Stimulated activated naive B cell treated with anti-CD40 and anti-IgM and Interleukin-4, amounts not matched to agents 10 μg/mL and 1 μg/mL and 100 μg/mL, for 72 hours (primary cell): ENCODE measurements at regions not wholly inside any gene's neighbourhood (a gene's known extent, or its start where the extent isn't known, plus 50 kb on each side); places are given as distances from the start of the nearest gene placed in this dataset.

Source experiments
- ATAC-seq, 2 donors: fragments of 150-1000 bp; cut with Tn5 transposase; replicated peaks; 2 replicates each; pipeline ENCODE4 v1.10.0; 2021; ENCODE audit warnings: moderate library complexity in 1 of 2
- DNase-seq: peaks from one replicate; pipeline ENCODE4 v3.0.0; 2021
- H3K27ac Mint-ChIP-seq: one replicate; pipeline ENCODE4 v1.8.0; 2022; ENCODE audit warnings: mild to moderate bottlenecking, mixed read lengths
- H3K27me3 Mint-ChIP-seq, 2 donors: one replicate each; pipeline ENCODE4 v1.8.0; 2022; ENCODE audit warnings: mixed read lengths in 2 of 2
- H3K36me3 Mint-ChIP-seq, 2 donors: one replicate each; pipeline ENCODE4 v1.8.0; 2022; ENCODE audit warnings: mixed read lengths in 2 of 2, mild to moderate bottlenecking in 1 of 2
- H3K4me1 Mint-ChIP-seq, 2 donors: one replicate each; pipeline ENCODE4 v1.8.0; 2022; ENCODE audit warnings: mixed read lengths in 2 of 2, mild to moderate bottlenecking in 1 of 2
- H3K4me3 Mint-ChIP-seq, 2 donors: one replicate each; pipeline ENCODE4 v1.8.0; 2022; ENCODE audit warnings: mild to moderate bottlenecking in 2 of 2, mixed read lengths in 2 of 2, moderate library complexity in 1 of 2
- H3K9me3 Mint-ChIP-seq, 2 donors: one replicate each; pipeline ENCODE4 v1.8.0; 2022; ENCODE audit warnings: mixed read lengths in 2 of 2, mild to moderate bottlenecking in 1 of 2

- no peaks in the 10 kb centered on the region for H3K27me3 Mint-ChIP-seq
- peak overlapping the region; percentile 88 for H3K27ac Mint-ChIP-seq
- H3K36me3 Mint-ChIP-seq: peaks cover 0 to 4% of the 10 kb centered on the region in 2 donors
- peaks cover 10% of the 10 kb centered on the region in 2 donors for H3K4me1 Mint-ChIP-seq
- DNase-seq (no peak), ATAC-seq (no peak)
- no peaks in the 10 kb centered on the region for H3K9me3 Mint-ChIP-seq
- no peak overlapping the region for H3K4me3 Mint-ChIP-seq
Measured at GRCh38 chr2:3126171-3126910, 251.3 kb downstream of the EIPR1 start.

GRCh38 chr2:3125761-3126130 lies 251.9 kb downstream of the EIPR1 start:
- H3K27me3 Mint-ChIP-seq: no peaks in the 10 kb centered on the region
- no peak for DNase-seq
- peaks cover 6 to 9% of the 10 kb centered on the region in 2 donors for H3K4me1 Mint-ChIP-seq
- peaks cover 0 to 4% of the 10 kb centered on the region in 2 donors for H3K36me3 Mint-ChIP-seq
- no peak for ATAC-seq
- no peak overlapping the region for H3K4me3 Mint-ChIP-seq
- no peaks in the 10 kb centered on the region for H3K9me3 Mint-ChIP-seq
- H3K27ac Mint-ChIP-seq: no peak overlapping the region

GRCh38 chr2:3125001-3125760 lies 252.4 kb downstream of the EIPR1 start:
- Mint-ChIP-seq H3K27me3 (no peaks in the 10 kb centered on the region), H3K4me3 (no peak overlapping the region), H3K27ac (no peak overlapping the region), H3K36me3 (peaks cover 0 to 5% of the 10 kb centered on the region in 2 donors), H3K9me3 (peaks cover 0 to 1% of the 10 kb centered on the region in 2 donors), H3K4me1 (peaks cover 5 to 9% of the 10 kb centered on the region in 2 donors)
- no peak for DNase-seq
- ATAC-seq: no peak

- DNase-seq (no peak), ATAC-seq (no peak)
- Mint-ChIP-seq H3K4me3 (no peak overlapping the region), H3K27me3 (peaks cover 0 to 6% of the 10 kb centered on the region in 2 donors), H3K27ac (no peak overlapping the region), H3K36me3 (peaks cover 2 to 11% of the 10 kb centered on the region in 2 donors), H3K9me3 (peaks cover 2 to 4% of the 10 kb centered on the region in 2 donors), H3K4me1 (peaks cover 5 to 9% of the 10 kb centered on the region in 2 donors)
Measured at GRCh38 chr2:3122525-3122924, 255.1 kb downstream of the EIPR1 start.

- ATAC-seq (no peak), DNase-seq (no peak)
- H3K27me3 Mint-ChIP-seq: peaks cover 0 to 6% of the 10 kb centered on the region in 2 donors
- peaks cover 2 to 4% of the 10 kb centered on the region in 2 donors for H3K9me3 Mint-ChIP-seq
- H3K4me3 Mint-ChIP-seq: no peak overlapping the region
- H3K27ac Mint-ChIP-seq: no peak overlapping the region
- H3K4me1 Mint-ChIP-seq: peaks cover 0 to 4% of the 10 kb centered on the region in 2 donors
- peaks cover 2 to 11% of the 10 kb centered on the region in 2 donors for H3K36me3 Mint-ChIP-seq
Measured at GRCh38 chr2:3121601-3122000, 256.0 kb downstream of the EIPR1 start.

- Mint-ChIP-seq H3K27ac (no peak overlapping the region), H3K27me3 (peaks cover 0 to 6% of the 10 kb centered on the region in 2 donors), H3K9me3 (peaks cover 2 to 4% of the 10 kb centered on the region in 2 donors), H3K4me3 (no peak overlapping the region), H3K36me3 (peaks cover 2 to 11% of the 10 kb centered on the region in 2 donors), H3K4me1 (peaks cover 4% of the 10 kb centered on the region in 2 donors)
- no peak for ATAC-seq
- DNase-seq: no peak
Measured at GRCh38 chr2:3117650-3118216, 259.9 kb downstream of the EIPR1 start.

GRCh38 chr2:3116371-3116770 lies 261.2 kb downstream of the EIPR1 start:
- no peak for DNase-seq
- Mint-ChIP-seq H3K36me3 (peaks cover 2 to 8% of the 10 kb centered on the region in 2 donors), H3K9me3 (peaks cover 2 to 4% of the 10 kb centered on the region in 2 donors), H3K27ac (no peak overlapping the region), H3K4me1 (peaks cover 4% of the 10 kb centered on the region in 2 donors), H3K27me3 (peaks cover 0 to 6% of the 10 kb centered on the region in 2 donors), H3K4me3 (no peak overlapping the region)
- ATAC-seq: no peak

- H3K36me3 Mint-ChIP-seq: peaks cover 2 to 7% of the 10 kb centered on the region in 2 donors
- H3K9me3 Mint-ChIP-seq: peaks cover 2 to 4% of the 10 kb centered on the region in 2 donors
- no peak for DNase-seq
- H3K27ac Mint-ChIP-seq: peak overlapping the region; percentile 16
- H3K4me1 Mint-ChIP-seq: peaks cover 4% of the 10 kb centered on the region in 2 donors
- no peak for ATAC-seq
- no peak overlapping the region for H3K4me3 Mint-ChIP-seq
- peaks cover 0 to 6% of the 10 kb centered on the region in 2 donors for H3K27me3 Mint-ChIP-seq
Measured at GRCh38 chr2:3115301-3116042, 262.1 kb downstream of the EIPR1 start.

- H3K36me3 Mint-ChIP-seq: peaks cover 0 to 3% of the 10 kb centered on the region in 2 donors
- peaks cover 0 to 6% of the 10 kb centered on the region in 2 donors for H3K27me3 Mint-ChIP-seq
- H3K4me1 Mint-ChIP-seq: peaks cover 4% of the 10 kb centered on the region in 2 donors
- ATAC-seq (no peak), DNase-seq (no peak)
- no peak overlapping the region for H3K4me3 Mint-ChIP-seq
- peak overlapping the region; percentile 16 for H3K27ac Mint-ChIP-seq
- no peaks in the 10 kb centered on the region for H3K9me3 Mint-ChIP-seq
Measured at GRCh38 chr2:3114406-3115185, 263.0 kb downstream of the EIPR1 start.

GRCh38 chr2:3113769-3114168 lies 263.8 kb downstream of the EIPR1 start:
- no peaks in the 10 kb centered on the region for H3K9me3 Mint-ChIP-seq
- H3K27ac Mint-ChIP-seq: no peak overlapping the region
- H3K4me1 Mint-ChIP-seq: peaks cover 4% of the 10 kb centered on the region in 2 donors
- no peaks in the 10 kb centered on the region for H3K36me3 Mint-ChIP-seq
- peaks cover 0 to 6% of the 10 kb centered on the region in 2 donors for H3K27me3 Mint-ChIP-seq
- H3K4me3 Mint-ChIP-seq: no peak overlapping the region
- ATAC-seq: peak in 1 of 2 donors; percentile 33
- DNase-seq: no peak

GRCh38 chr2:3113122-3113521 lies 264.5 kb downstream of the EIPR1 start:
- peaks cover 0 to 5% of the 10 kb centered on the region in 2 donors for H3K27me3 Mint-ChIP-seq
- H3K27ac Mint-ChIP-seq: no peak overlapping the region
- ATAC-seq (no peak), DNase-seq (no peak)
- no peak overlapping the region for H3K4me3 Mint-ChIP-seq
- H3K9me3 Mint-ChIP-seq: no peaks in the 10 kb centered on the region
- no peaks in the 10 kb centered on the region for H3K36me3 Mint-ChIP-seq
- H3K4me1 Mint-ChIP-seq: peaks cover 4% of the 10 kb centered on the region in 2 donors

GRCh38 chr2:3112553-3112952 lies 265.1 kb downstream of the EIPR1 start:
- Mint-ChIP-seq H3K9me3 (no peaks in the 10 kb centered on the region), H3K27ac (no peak overlapping the region), H3K27me3 (no peaks in the 10 kb centered on the region), H3K4me1 (peaks cover 4% of the 10 kb centered on the region in 2 donors), H3K36me3 (no peaks in the 10 kb centered on the region), H3K4me3 (no peak overlapping the region)
- no peak for DNase-seq
- ATAC-seq: no peak

- DNase-seq: no peak
- Mint-ChIP-seq H3K4me3 (no peak overlapping the region), H3K9me3 (no peaks in the 10 kb centered on the region), H3K36me3 (no peaks in the 10 kb centered on the region), H3K4me1 (peaks cover 4% of the 10 kb centered on the region in 2 donors), H3K27me3 (no peaks in the 10 kb centered on the region), H3K27ac (no peak overlapping the region)
- no peak for ATAC-seq
Measured at GRCh38 chr2:3112131-3112530, 265.5 kb downstream of the EIPR1 start.
